Sigmoid colon (tissue), 6 donors: ENCODE measurements at regions not wholly inside any gene's neighbourhood (a gene's known extent, or its start where the extent isn't known, plus 50 kb on each side); places are given as distances from the start of the nearest gene placed in this dataset.

Experiments used
- DNase-seq: peaks from one replicate; pipeline ENCODE4 v3.0.0-alpha.2; 2019
- H3K27ac ChIP-seq, 4 donors: fragments of 200-600 bp; sonication (generic); one replicate each; pipeline ENCODE4 v1.5.1; 2016 to 2019; ENCODE audit warnings: mild to moderate bottlenecking in 1 of 4
- H3K27me3 ChIP-seq, 3 donors: fragments of 200-600 bp; sonication (generic); one replicate each; pipeline ENCODE4 v1.5.1; 2019; ENCODE audit warnings: mild to moderate bottlenecking in 1 of 3
- H3K36me3 ChIP-seq, 4 donors: fragments of 200-600 bp; sonication (generic); one replicate each; pipeline ENCODE4 v1.5.1; 2016 to 2019
- H3K4me1 ChIP-seq, 4 donors: fragments of 200-600 bp; sonication (generic); one replicate each; pipeline ENCODE4 v1.5.1; 2017 to 2019
- H3K4me3 ChIP-seq, 4 donors: fragments of 200-600 bp; sonication (generic); one replicate each; pipeline ENCODE4 v1.5.1; 2017 to 2019; ENCODE audit warnings: mild to moderate bottlenecking in 2 of 4, moderate library complexity in 1 of 4
- H3K9me3 ChIP-seq, 4 donors: fragments of 200-600 bp in 3 of 4; sonication (generic) in 3 of 4; one replicate each; pipeline versions ENCODE4 v1.5.1 to v1.6.1; 2013 to 2019
- CTCF ChIP-seq, 4 experiments: fragments of 450-650 bp in 3 of 4; fragments of 200-600 bp in 1 of 4; IDR thresholded peaks; one replicate each; pipeline ENCODE4 v1.5.1; 2016 to 2019; ENCODE audit warnings: antibody characterized with exemption in 4 of 4, mild to moderate bottlenecking in 3 of 4, moderate library complexity in 2 of 4
- EP300 ChIP-seq, 4 donors: sonication (generic); formaldehyde crosslinking; IDR thresholded peaks; one replicate each; pipeline ENCODE4 v1.6.1; 2017; ENCODE audit warnings: antibody characterized with exemption in 4 of 4
- POLR2A ChIP-seq, 2 donors: fragments of 450-650 bp; IDR thresholded peaks; one replicate each; pipeline ENCODE4 v1.6.1; 2016; ENCODE audit warnings: antibody characterized with exemption in 2 of 2, mild to moderate bottlenecking in 2 of 2, moderate library complexity in 2 of 2
- POLR2AphosphoS5 ChIP-seq, 4 donors: sonication (generic); formaldehyde crosslinking; IDR thresholded peaks; one replicate each; pipeline ENCODE4 v1.6.1; 2017; ENCODE audit warnings: antibody characterized with exemption in 4 of 4
- WGBS, 2 donors: extraction: QIAGEN DNeasy Blood & Tissue Kit; methylation state at CpG; one replicate each; pipeline ENCODE4 v1.1.7; 2013; 5-methylcytosine and 5-hydroxymethylcytosine counted together
- intact Hi-C: fragments of 100-400 bp; cut with DNase I; formaldehyde crosslinking; loops from one replicate; pipeline ENCODE4 v1.15.1; 2023
- donor health status: healthy with polysubstance abuse.
- donor health status: healthy.

- DNase-seq = no peak
- no peaks in the 10 kb centered on the region for H3K27me3 ChIP-seq
- TF ChIP-seq EP300 (IDR thresholded peaks at IDR 0.05) = no peak
- H3K4me1 ChIP-seq = peaks cover 0 to 35% (median 21%) of the 10 kb centered on the region in 4 donors
- peak overlapping the region in 1 of 4 donors; percentile 54 for H3K27ac ChIP-seq
- WGBS, 2 donors = 51 to 95% methylated on average over 6 of the region's 6 CpGs
- no peaks in the 10 kb centered on the region for H3K9me3 ChIP-seq
- no peaks in the 10 kb centered on the region for H3K36me3 ChIP-seq
- intact Hi-C loops = no loop called here
- H3K4me3 ChIP-seq = no peak overlapping the region
Measured at GRCh38 chr22:27242474-27242873, 559.1 kb downstream of the MN1 start.

GRCh38 chr22:27242917-27243589, 558.5 kb downstream of the MN1 start:
- H3K27ac ChIP-seq = no peak overlapping the region
- no peak for DNase-seq
- intact Hi-C loops = no loop called here
- TF ChIP-seq CTCF (IDR thresholded peaks at IDR 0.05) (no peak), POLR2AphosphoS5 (IDR thresholded peaks at IDR 0.05) (no peak), EP300 (IDR thresholded peaks at IDR 0.05) (no peak), POLR2A (IDR thresholded peaks at IDR 0.05) (no peak)
- 17 to 62% methylated on average over 12 of the region's 12 CpGs for WGBS, 2 donors
- H3K4me1 ChIP-seq = peaks cover 0 to 41% (median 23%) of the 10 kb centered on the region in 4 donors
- H3K36me3 ChIP-seq = no peaks in the 10 kb centered on the region
- H3K27me3 ChIP-seq = no peaks in the 10 kb centered on the region
- no peaks in the 10 kb centered on the region for H3K9me3 ChIP-seq
- no peak overlapping the region for H3K4me3 ChIP-seq

- TF ChIP-seq CTCF (IDR thresholded peaks at IDR 0.05) (no peak), POLR2A (IDR thresholded peaks at IDR 0.05) (no peak), EP300 (IDR thresholded peaks at IDR 0.05) (no peak), POLR2AphosphoS5 (IDR thresholded peaks at IDR 0.05) (no peak)
- H3K9me3 ChIP-seq = no peaks in the 10 kb centered on the region
- intact Hi-C loops = no loop called here
- peaks cover 0 to 38% (median 17%) of the 10 kb centered on the region in 4 donors for H3K4me1 ChIP-seq
- no peaks in the 10 kb centered on the region for H3K27me3 ChIP-seq
- WGBS, 2 donors = 82 to 90% methylated on average over 3 of the region's 3 CpGs
- no peak for DNase-seq
- H3K36me3 ChIP-seq = no peaks in the 10 kb centered on the region
- H3K4me3 ChIP-seq = no peak overlapping the region
- H3K27ac ChIP-seq = no peak overlapping the region
Measured at GRCh38 chr22:27244328-27244727, 557.2 kb downstream of the MN1 start.

- TF ChIP-seq EP300 (IDR thresholded peaks at IDR 0.05) (no peak), CTCF (IDR thresholded peaks at IDR 0.05) (no peak), POLR2A (IDR thresholded peaks at IDR 0.05) (no peak), POLR2AphosphoS5 (IDR thresholded peaks at IDR 0.05) (no peak)
- Histone ChIP-seq H3K4me1 (peaks cover 0 to 31% (median 10%) of the 10 kb centered on the region in 4 donors), H3K27ac (no peak overlapping the region), H3K27me3 (no peaks in the 10 kb centered on the region), H3K36me3 (no peaks in the 10 kb centered on the region), H3K4me3 (no peak overlapping the region), H3K9me3 (no peaks in the 10 kb centered on the region)
- no peak for DNase-seq
- 81 to 84% methylated on average over 10 of the region's 10 CpGs for WGBS, 2 donors
- intact Hi-C loops = no loop called here
Measured at GRCh38 chr22:27245056-27245455, 556.5 kb downstream of the MN1 start.

GRCh38 chr22:27246558-27246957, 555.0 kb downstream of the MN1 start:
- 92 to 97% methylated on average over 3 of the region's 3 CpGs for WGBS, 2 donors
- Histone ChIP-seq H3K9me3 (no peaks in the 10 kb centered on the region), H3K27me3 (no peaks in the 10 kb centered on the region), H3K36me3 (no peaks in the 10 kb centered on the region), H3K4me1 (peaks cover 0 to 23% (median 8%) of the 10 kb centered on the region in 4 donors), H3K27ac (peak overlapping the region in 1 of 4 donors; percentile 12), H3K4me3 (no peak overlapping the region)
- TF ChIP-seq EP300 (IDR thresholded peaks at IDR 0.05) = no peak
- no peak for TF ChIP-seq POLR2AphosphoS5 (IDR thresholded peaks at IDR 0.05)
- no peak for TF ChIP-seq CTCF (IDR thresholded peaks at IDR 0.05)
- TF ChIP-seq POLR2A (IDR thresholded peaks at IDR 0.05) = no peak
- no peak for DNase-seq
- intact Hi-C loops = no loop called here
